ENCODE measurements at regions not wholly inside any gene's neighbourhood (a gene's known extent, or its start where the extent isn't known, plus 50 kb on each side); places are given as distances from the start of the nearest gene placed in this dataset.

- Mint-ChIP-seq H3K4me3 (ENCODE audit: unreplicated experiment) (no peak overlapping the region), H3K36me3 (ENCODE audit: unreplicated experiment) (no peaks in the 10 kb centered on the region), H3K4me1 (ENCODE audit: unreplicated experiment) (peaks cover 26% of the 10 kb centered on the region), H3K27me3 (ENCODE audit: unreplicated experiment) (no peaks in the 10 kb centered on the region), H3K27ac (ENCODE audit: unreplicated experiment) (no peak overlapping the region), H3K9me3 (ENCODE audit: unreplicated experiment) (no peaks in the 10 kb centered on the region)
- no peak for TF ChIP-seq CTCF (IDR thresholded peaks at IDR 0.05)
- no peak for DNase-seq (ENCODE audit: extremely low spot score, unreplicated experiment)
These were observed 407.3 kb upstream of the ADARB2 start for GRCh38 chr10:2144584-2144983.

DNA sequence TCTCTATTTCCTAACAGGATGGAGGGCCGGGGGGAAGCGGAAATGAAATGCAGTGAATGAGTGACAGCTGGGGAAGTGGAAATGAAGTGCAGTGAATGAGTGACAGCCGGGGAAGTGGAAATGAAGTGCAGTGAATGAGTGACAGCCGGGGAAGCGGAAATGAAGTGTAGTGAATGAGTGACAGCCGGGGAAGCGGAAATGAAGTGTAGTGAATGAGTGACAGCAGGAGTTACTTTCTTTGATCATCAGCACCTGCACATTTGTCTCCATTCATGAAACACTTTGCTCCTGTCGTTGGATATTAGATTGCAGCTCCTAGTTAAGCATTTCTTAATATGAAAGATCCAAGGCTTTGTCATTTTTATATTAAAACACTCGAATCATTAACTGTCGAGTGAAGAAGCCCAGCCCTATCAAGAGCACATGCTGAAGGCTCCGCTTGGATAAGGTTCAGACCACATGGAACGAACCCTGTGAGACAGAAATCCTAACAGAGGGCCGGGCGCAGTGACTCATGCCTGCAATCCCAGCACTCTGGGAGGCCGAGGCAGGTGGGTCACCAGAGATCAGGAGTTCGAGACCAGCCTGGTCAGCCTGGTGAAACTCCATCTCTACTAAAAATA is 406.0 kb upstream of the ADARB2 start:
- Mint-ChIP-seq H3K27ac (ENCODE audit: unreplicated experiment) (no peak overlapping the region), H3K4me1 (ENCODE audit: unreplicated experiment) (peaks cover 31% of the 10 kb centered on the region), H3K9me3 (ENCODE audit: unreplicated experiment) (no peaks in the 10 kb centered on the region), H3K27me3 (ENCODE audit: unreplicated experiment) (no peaks in the 10 kb centered on the region), H3K36me3 (ENCODE audit: unreplicated experiment) (no peaks in the 10 kb centered on the region), H3K4me3 (ENCODE audit: unreplicated experiment) (no peak overlapping the region)
- DNase-seq (ENCODE audit: extremely low spot score, unreplicated experiment): no peak
- TF ChIP-seq CTCF (IDR thresholded peaks at IDR 0.05): no peak

GRCh38 chr10:2139746-2140145 is 402.4 kb upstream of the ADARB2 start:
- H3K4me3 Mint-ChIP-seq (ENCODE audit: unreplicated experiment): no peak overlapping the region

GRCh38 chr10:2137549-2138174 is 400.3 kb upstream of the ADARB2 start:
- Mint-ChIP-seq H3K27me3 (ENCODE audit: unreplicated experiment) (no peaks in the 10 kb centered on the region), H3K27ac (ENCODE audit: unreplicated experiment) (no peak overlapping the region), H3K36me3 (ENCODE audit: unreplicated experiment) (no peaks in the 10 kb centered on the region), H3K4me3 (ENCODE audit: unreplicated experiment) (no peak overlapping the region), H3K4me1 (ENCODE audit: unreplicated experiment) (peaks cover 39% of the 10 kb centered on the region), H3K9me3 (ENCODE audit: unreplicated experiment) (no peaks in the 10 kb centered on the region)
- TF ChIP-seq CTCF (IDR thresholded peaks at IDR 0.05): peak; percentile 53
- no peak for DNase-seq (ENCODE audit: extremely low spot score, unreplicated experiment)

More at GRCh38 chr10:2139746-2140145, 402.4 kb upstream of the ADARB2 start:
- DNase-seq (ENCODE audit: extremely low spot score, unreplicated experiment): no peak
- H3K36me3 Mint-ChIP-seq (ENCODE audit: unreplicated experiment): no peaks in the 10 kb centered on the region
- peak overlapping the region; percentile 71 for H3K27ac Mint-ChIP-seq (ENCODE audit: unreplicated experiment)
- peaks cover 39% of the 10 kb centered on the region for H3K4me1 Mint-ChIP-seq (ENCODE audit: unreplicated experiment)
- no peaks in the 10 kb centered on the region for H3K27me3 Mint-ChIP-seq (ENCODE audit: unreplicated experiment)
- no peaks in the 10 kb centered on the region for H3K9me3 Mint-ChIP-seq (ENCODE audit: unreplicated experiment)
- TF ChIP-seq CTCF (IDR thresholded peaks at IDR 0.05): no peak

DNA sequence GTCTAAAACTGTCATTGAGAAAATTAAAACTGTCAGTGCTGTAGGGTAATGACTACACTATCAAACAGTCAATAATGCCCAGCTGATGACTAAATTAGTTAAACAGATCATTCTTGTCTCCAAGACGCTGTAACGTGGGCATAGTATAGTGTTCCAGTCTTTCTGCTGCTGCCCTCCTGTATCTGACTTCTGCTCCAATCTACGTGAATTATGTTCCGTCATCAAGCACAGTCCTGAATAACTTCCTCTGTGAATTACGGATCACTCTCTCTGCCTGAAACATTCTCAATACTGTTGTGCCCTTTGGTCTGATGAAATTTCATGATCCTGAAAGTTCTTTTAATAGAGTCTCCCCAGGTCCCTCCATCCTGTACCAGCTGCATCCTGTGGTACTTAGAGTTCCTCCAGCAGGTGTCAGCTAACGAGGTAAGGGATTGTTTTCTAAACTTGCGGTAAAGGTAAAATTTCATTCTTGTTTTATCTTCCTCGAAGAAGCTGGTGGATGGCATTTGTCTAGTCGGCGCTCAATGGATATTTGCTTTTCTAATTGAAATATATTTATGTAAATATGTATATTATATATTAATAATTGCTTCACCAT is 393.5 kb upstream of the ADARB2 start:
- no peaks in the 10 kb centered on the region for H3K9me3 Mint-ChIP-seq (ENCODE audit: unreplicated experiment)
- H3K27ac Mint-ChIP-seq (ENCODE audit: unreplicated experiment): no peak overlapping the region
- H3K36me3 Mint-ChIP-seq (ENCODE audit: unreplicated experiment): no peaks in the 10 kb centered on the region
- H3K4me3 Mint-ChIP-seq (ENCODE audit: unreplicated experiment): no peak overlapping the region
- TF ChIP-seq CTCF (IDR thresholded peaks at IDR 0.05): no peak
- no peak for DNase-seq (ENCODE audit: extremely low spot score, unreplicated experiment)
- H3K27me3 Mint-ChIP-seq (ENCODE audit: unreplicated experiment): no peaks in the 10 kb centered on the region
- H3K4me1 Mint-ChIP-seq (ENCODE audit: unreplicated experiment): no peaks in the 10 kb centered on the region
